Loucy (cell line): ENCODE measurements at regions not wholly inside any gene's neighbourhood (a gene's known extent, or its start where the extent isn't known, plus 50 kb on each side); places are given as distances from the start of the nearest gene placed in this dataset.

ENCODE experiments used
- H2AFZ ChIP-seq: fragments of 200-600 bp; sonication (generic); 2 replicates; pipeline ENCODE4 v1.6.0; 2016; ENCODE audit warnings: antibody characterized with exemption, mild to moderate bottlenecking, low read length, moderate library complexity
- H3F3A ChIP-seq: fragments of 200-600 bp; 2 replicates; pipeline ENCODE4 v1.6.0; 2016; ENCODE audit warnings: antibody characterized with exemption, low read depth, mild to moderate bottlenecking
- H3K27me3 ChIP-seq: fragments of 200-600 bp; sonication (generic); 2 replicates; pipeline ENCODE4 v1.6.1; 2014; ENCODE audit warnings: low read length, mild to moderate bottlenecking; ENCODE audit not compliant: insufficient read depth, poor library complexity, severe bottlenecking
- H3K36me3 ChIP-seq: fragments of 200-600 bp; sonication (generic); 2 replicates; pipeline ENCODE4 v1.6.1; 2016; ENCODE audit warnings: low read length; ENCODE audit not compliant: insufficient read depth
- H3K4me1 ChIP-seq: fragments of 200-600 bp; sonication (generic); 2 replicates; pipeline ENCODE4 v1.5.1; 2014; ENCODE audit warnings: low read length, mild to moderate bottlenecking; ENCODE audit not compliant: insufficient read depth, poor library complexity, severe bottlenecking
- H3K4me2 ChIP-seq: fragments of 200-600 bp; sonication (generic); 2 replicates; pipeline ENCODE4 v1.6.0; 2014; ENCODE audit warnings: antibody characterized with exemption, low read length, low read depth, mild to moderate bottlenecking; ENCODE audit not compliant: poor library complexity, severe bottlenecking
- H3K4me3 ChIP-seq: fragments of 200-600 bp; sonication (generic); 2 replicates; pipeline ENCODE4 v1.5.1; 2014; ENCODE audit warnings: low read length, mild to moderate bottlenecking, mixed read lengths; ENCODE audit not compliant: poor library complexity, severe bottlenecking
- H3K79me2 ChIP-seq: fragments of 200-600 bp; sonication (generic); 2 replicates; pipeline ENCODE4 v1.6.1; 2014; ENCODE audit warnings: low read length; ENCODE audit not compliant: insufficient read depth
- H3K9ac ChIP-seq: fragments of 200-600 bp; sonication (generic); 2 replicates; pipeline ENCODE4 v1.6.0; 2014; ENCODE audit warnings: mild to moderate bottlenecking, low read depth, low read length, moderate library complexity; ENCODE audit not compliant: poor library complexity, severe bottlenecking
- H3K9me2 ChIP-seq: fragments of 200-600 bp; sonication (generic); replicated peaks from 2 replicates; pipeline ENCODE4 v1.6.1; 2016; ENCODE audit warnings: low read depth, low read length, mixed read lengths
- H3K9me3 ChIP-seq: fragments of 200-600 bp; sonication (generic); 2 replicates; pipeline ENCODE4 v1.6.1; 2014; ENCODE audit warnings: mild to moderate bottlenecking, antibody characterized with exemption, low read length, low read depth; ENCODE audit not compliant: insufficient read depth
- H4K20me1 ChIP-seq: fragments of 200-600 bp; sonication (generic); 2 replicates; pipeline ENCODE4 v1.6.0; 2014; ENCODE audit warnings: antibody characterized with exemption, low read length, mild to moderate bottlenecking; ENCODE audit not compliant: insufficient read depth, poor library complexity, severe bottlenecking
- EZH2phosphoT487 ChIP-seq: fragments of 200-600 bp; IDR thresholded peaks from 2 replicates; pipeline ENCODE4 v1.6.1; 2018; ENCODE audit warnings: antibody characterized with exemption, mild to moderate bottlenecking, moderate library complexity, borderline replicate concordance
- TF ChIP-seq, protein P1 (sequence below): fragments of 200-600 bp; sonication (generic); conservative IDR thresholded peaks from 2 replicates; pipeline ENCODE4 v1.5.1; 2014; ENCODE audit warnings: mild to moderate bottlenecking, antibody characterized with exemption, low read length

DNA sequence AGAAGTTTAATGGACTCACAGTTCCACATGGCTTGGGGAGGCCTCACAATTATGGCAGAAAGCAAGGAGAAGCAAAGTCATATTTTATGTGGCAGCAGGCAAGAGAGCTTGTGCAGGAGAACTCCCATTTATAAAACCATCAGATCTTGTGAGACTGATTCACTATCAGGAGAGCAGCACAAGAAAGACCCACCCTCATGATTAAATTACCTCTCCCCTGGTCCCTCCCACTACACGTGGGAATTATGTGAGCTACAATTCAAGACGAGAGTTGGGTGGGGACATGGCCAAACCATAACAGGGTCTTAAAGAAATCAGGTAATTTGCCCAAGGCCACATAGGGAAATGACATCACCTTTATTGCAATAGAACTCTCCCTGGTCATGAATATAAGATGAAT is 1073.3 kb upstream of the ACVR2A start:
- Histone ChIP-seq H4K20me1 (no peaks in the 10 kb centered on the region), H3K79me2 (no peaks in the 10 kb centered on the region), H3K36me3 (no peaks in the 10 kb centered on the region), H3K4me2 (no peak overlapping the region), H3F3A (no peaks in the 10 kb centered on the region), H3K9me3 (0 out of 2 replicates have a peak, but pooled peaks cover 3% of the 10 kb centered on the region), H2AFZ (no peak overlapping the region), H3K4me3 (no peak overlapping the region), H3K27me3 (no peaks in the 10 kb centered on the region), H3K9ac (no peak overlapping the region), H3K9me2 (no peaks in the 10 kb centered on the region), H3K4me1 (no peaks in the 10 kb centered on the region)
- TF ChIP-seq, protein P1, sequence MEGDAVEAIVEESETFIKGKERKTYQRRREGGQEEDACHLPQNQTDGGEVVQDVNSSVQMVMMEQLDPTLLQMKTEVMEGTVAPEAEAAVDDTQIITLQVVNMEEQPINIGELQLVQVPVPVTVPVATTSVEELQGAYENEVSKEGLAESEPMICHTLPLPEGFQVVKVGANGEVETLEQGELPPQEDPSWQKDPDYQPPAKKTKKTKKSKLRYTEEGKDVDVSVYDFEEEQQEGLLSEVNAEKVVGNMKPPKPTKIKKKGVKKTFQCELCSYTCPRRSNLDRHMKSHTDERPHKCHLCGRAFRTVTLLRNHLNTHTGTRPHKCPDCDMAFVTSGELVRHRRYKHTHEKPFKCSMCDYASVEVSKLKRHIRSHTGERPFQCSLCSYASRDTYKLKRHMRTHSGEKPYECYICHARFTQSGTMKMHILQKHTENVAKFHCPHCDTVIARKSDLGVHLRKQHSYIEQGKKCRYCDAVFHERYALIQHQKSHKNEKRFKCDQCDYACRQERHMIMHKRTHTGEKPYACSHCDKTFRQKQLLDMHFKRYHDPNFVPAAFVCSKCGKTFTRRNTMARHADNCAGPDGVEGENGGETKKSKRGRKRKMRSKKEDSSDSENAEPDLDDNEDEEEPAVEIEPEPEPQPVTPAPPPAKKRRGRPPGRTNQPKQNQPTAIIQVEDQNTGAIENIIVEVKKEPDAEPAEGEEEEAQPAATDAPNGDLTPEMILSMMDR = no peak
- no peak for TF ChIP-seq EZH2phosphoT487

DNA sequence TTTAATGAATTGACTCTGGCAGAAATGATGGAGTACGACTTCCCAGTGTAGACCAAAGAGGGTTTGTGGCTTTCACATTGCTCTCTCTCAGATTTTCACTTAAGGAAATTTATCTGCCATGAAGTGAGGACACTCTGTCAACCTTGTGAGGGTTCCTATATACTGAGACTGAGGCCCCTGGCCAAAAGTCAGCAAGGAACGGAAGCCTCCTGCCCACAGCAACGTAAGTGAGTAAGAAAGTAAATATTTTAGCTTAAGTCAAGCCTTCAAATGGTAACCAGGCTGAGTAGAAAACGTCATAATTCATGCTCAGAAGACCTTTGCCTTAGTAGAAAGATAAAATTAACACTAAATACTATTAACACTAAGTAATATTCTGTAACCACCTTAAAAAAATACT is 1080.5 kb upstream of the ACVR2A start:
- Histone ChIP-seq H4K20me1 (no peaks in the 10 kb centered on the region), H3K4me2 (no peak overlapping the region), H2AFZ (no peak overlapping the region), H3K4me1 (no peaks in the 10 kb centered on the region), H3K9ac (no peak overlapping the region), H3F3A (no peaks in the 10 kb centered on the region), H3K9me3 (no peaks in the 10 kb centered on the region), H3K36me3 (no peaks in the 10 kb centered on the region), H3K27me3 (no peaks in the 10 kb centered on the region), H3K4me3 (no peak overlapping the region), H3K79me2 (no peaks in the 10 kb centered on the region), H3K9me2 (no peaks in the 10 kb centered on the region)
- TF ChIP-seq EZH2phosphoT487 = no peak
- TF ChIP-seq, protein P1 = no peak

DNA sequence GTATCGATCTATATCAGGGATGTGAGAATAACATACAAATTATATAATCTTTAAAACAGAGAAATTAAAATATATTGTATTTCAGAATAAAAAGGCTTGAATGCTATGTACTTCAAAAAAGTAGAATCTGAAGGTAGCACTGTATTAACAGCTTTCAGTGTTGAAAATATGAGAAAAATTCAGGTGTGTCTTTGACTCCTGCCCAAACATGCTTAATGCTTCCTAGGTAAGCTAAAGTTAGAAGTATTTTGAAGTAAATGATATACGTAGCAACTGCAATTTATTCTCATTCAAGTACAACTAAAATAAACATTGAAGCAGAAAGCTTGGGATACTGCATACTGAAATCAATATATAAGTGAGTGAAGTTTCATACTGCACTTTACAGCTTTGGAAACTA is 1082.0 kb upstream of the ACVR2A start:
- Histone ChIP-seq H3K4me3 (no peak overlapping the region), H3K9ac (no peak overlapping the region), H3K9me2 (no peaks in the 10 kb centered on the region), H3F3A (no peaks in the 10 kb centered on the region), H3K4me2 (no peak overlapping the region), H3K79me2 (no peaks in the 10 kb centered on the region), H3K36me3 (no peaks in the 10 kb centered on the region), H3K9me3 (no peaks in the 10 kb centered on the region), H3K4me1 (no peaks in the 10 kb centered on the region), H4K20me1 (no peaks in the 10 kb centered on the region), H3K27me3 (no peaks in the 10 kb centered on the region), H2AFZ (no peak overlapping the region)
- no peak for TF ChIP-seq EZH2phosphoT487
- TF ChIP-seq, protein P1 = no peak
